GM19328 (cell line): ENCODE measurements at regions not wholly inside any gene's neighbourhood (a gene's known extent, or its start where the extent isn't known, plus 50 kb on each side); places are given as distances from the start of the nearest gene placed in this dataset.
"Not testable (repeated sequence)": the region's sequence is repeated elsewhere in the genome, so short reads cannot be mapped to it uniquely, and the experiment has no call there.

Experiments used
- ATAC-seq: cut with Tn5 transposase; IDR thresholded peaks from one replicate; pipeline ENCODE4 v1.9.1; 2021; ENCODE audit warnings: mild to moderate bottlenecking, moderate library complexity; ENCODE audit not compliant: unreplicated experiment

DNA sequence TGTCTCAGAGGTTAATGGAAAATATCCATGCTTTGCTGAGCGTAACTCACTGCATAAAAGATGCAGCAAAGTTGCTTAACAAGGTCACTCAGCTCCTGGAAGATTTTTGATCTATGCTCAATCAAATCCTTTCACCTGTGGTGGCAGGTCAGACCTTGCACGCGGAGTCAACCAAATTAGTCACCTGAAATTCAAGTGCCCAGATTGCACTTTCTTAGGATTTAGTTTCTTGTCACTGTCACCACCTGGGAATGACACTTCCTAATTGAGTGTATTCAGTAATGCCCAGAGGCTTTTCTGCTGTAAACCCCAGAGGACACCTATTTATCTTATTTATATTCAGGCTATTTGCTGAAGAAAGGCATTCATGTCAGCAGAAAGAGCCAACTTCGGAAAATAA lies 215.8 kb upstream of the SMIM31 start:
- no peak for ATAC-seq

DNA sequence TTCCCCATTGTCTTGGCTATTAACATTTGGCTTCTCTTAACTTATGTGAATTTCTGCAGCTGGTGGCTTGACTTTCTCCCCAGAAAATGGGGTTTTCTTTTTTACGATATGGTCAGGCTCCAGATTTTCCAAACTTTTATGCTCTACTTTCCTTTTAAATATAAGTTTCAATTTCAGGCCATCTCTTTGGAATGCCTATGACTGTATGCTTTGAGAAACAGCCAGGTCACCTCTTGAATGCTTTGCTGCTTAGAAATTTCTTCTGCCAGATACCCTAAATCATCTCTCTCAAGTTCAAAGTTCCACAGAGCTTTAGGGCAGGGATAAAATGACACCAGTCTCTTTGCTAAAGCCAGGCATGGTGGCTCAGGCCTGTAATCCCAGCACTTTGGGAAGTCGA lies 212.9 kb upstream of the SMIM31 start:
- ATAC-seq = no peak

DNA sequence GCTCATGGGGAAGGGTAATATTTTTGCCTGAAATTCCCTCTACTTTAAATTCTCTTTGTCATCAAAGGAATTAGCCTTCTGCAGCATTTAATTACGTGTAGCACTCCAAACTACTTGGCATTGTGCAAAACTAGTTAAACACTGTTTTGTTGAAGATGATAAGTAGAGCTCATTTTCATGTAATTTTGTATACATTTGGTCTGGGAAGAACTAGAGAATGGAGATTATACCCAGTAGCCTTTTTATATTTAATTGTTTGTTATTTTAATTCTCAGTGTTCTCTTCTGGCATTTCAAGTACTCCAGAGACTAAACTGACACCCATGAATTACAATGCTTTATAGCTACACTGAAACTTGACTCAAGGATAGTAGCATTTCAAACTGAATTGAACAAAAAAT lies 211.5 kb upstream of the SMIM31 start:
- ATAC-seq = no peak

DNA sequence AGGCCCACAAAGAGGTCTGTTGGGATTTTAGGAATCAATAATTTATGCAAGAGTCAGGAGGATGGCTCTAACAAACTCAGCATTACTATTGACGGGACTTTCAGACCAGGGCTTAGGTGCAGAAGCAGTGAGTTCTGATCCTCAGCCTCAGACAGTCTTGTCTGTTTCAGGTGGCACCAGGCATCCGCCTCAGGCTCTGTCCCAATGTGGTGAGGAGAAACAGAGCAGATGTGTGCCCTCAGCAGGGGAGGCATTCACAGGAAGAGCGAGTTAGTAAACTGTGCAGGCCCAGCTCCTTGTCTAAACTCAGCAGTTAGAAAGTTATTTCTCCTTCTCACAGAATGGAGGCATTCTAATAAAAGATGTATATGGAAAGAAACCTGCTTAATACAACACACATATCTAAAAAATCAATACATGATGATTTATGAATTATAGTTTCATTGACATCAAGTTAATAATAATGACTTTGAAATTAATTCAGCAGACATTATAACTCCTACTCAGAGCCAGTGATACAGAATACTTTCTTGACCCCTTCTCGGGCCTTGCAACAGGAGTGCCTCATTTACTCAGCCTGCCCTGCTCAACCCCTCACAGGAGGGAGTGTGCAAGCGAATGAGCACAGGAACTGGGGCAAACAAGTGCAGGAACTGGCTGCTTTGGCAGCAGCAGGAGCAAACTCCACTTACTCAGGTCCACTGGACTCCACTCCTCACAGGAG lies 202.8 kb upstream of the SMIM31 start:
- ATAC-seq = no peak

DNA sequence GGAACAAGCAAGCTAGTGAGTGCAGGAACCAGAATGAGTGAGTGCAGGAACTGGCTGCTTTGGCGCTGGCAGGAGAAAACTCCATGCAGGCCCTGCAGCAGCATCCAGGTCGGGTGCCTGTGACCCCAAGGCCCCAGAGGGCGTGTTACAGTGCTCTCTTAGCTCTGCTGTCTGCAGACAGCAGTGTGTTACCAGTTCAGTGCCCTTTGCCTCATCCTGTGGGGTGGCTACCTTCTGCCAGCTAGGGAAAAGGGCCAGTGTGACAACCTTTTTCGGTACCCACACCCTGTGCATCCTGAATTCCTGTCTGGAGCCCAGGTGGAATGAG lies 202.3 kb upstream of the SMIM31 start:
- ATAC-seq = no peak

DNA sequence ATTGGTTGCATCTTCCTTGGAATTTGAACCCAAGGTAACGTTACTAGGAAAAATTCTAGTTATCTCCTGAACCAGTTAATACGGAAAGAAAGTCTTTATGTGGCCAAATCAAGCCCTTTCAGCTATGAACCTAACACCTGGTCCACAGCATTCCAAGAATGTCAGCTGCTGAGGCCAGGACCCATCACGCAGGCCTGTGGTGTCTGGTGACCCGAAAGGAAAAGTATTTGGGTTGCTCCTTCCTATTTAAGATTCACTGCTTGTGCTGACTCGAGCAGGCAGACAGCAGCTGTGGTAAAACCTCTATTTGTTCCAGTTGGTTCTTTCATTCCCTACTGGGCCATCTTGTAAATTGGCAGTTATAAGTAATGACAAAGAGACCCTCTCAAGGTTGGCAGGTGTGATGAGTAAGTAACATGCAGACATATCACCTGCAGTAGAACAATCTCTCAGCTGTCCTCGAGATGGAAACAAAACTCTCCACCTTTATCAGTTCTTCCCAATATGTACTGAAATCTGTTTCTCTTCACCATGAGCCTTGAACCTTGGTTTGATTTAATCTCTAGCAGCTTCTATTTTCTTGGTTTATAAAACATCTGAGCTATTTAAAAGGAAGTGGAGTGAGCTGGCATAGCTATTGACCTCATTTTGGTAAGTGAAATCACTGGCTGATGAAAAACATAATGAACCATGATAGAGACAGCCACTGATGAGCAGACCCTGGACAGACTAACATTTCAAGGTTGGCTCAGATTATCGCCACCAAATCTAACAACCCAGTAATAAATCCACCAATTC lies 182.1 kb upstream of the SMIM31 start:
- ATAC-seq = no peak

DNA sequence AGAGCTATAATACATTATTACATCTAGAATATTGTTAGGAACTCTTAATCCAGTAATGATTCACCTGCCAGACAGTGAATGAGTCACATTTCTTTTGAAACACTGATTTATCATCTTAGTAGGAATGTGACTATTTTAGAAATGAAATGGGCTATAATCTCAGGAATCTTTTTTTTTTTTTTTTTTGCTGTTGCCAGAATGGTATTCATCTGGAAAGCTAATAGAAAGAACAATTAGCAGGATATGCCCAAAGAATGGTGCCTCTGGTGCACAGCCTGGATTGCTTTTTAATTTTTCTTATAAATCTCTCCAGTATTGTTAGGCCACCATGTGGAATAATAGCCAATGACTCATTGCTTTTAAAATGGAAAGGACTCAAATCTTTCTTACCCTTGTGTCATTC lies 181.1 kb upstream of the SMIM31 start:
- ATAC-seq = no peak

DNA sequence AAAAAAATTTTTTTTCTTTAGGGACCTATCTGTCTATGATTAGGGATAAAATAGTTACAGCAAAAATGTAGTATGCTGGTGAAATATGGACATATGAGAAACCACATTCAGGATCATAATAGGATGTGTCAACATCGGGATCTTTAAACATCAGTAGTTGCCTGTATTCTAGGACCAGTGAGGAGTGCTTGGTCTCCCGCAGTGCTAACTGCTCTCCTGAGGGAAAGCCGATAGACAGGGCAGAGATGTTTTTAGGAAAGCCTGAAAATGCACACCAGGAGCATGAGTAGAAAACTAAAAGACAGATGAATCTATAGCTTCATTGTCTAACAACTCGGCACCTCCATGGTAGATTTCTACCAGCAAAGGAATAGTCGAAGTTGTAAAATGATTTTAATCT lies 178.1 kb upstream of the SMIM31 start:
- ATAC-seq = no peak

DNA sequence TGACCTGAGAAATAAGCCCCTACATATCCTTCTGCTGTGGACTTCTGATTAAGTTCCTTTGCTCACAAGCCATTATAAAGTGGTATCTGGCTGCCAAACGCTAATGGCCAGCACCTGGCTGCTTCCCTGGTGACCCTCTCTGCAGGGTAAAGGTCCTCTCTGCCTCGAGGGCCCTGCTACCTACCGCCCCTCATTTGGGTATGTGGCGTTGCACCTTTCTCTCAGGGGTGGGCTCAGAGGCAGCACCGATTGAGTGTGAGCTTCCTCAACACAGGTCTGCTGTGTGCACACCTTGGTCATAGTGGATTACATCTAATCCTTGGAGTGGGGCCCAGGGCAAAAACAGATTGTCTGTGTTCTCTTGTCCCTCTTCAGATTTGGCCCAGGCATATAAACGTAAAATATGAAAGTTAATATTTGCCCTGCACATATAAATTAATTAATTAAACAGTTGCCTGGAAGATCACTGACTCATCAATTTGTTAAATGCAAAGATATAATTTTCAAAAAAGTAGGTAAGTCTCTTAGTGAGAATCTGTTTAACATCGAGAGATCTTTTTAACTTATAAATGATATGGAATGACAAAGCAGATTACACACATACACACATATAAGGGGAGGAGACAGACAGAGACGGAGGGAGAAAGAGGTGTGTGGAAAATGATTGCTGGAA lies 174.5 kb upstream of the SMIM31 start:
- ATAC-seq = no peak

DNA sequence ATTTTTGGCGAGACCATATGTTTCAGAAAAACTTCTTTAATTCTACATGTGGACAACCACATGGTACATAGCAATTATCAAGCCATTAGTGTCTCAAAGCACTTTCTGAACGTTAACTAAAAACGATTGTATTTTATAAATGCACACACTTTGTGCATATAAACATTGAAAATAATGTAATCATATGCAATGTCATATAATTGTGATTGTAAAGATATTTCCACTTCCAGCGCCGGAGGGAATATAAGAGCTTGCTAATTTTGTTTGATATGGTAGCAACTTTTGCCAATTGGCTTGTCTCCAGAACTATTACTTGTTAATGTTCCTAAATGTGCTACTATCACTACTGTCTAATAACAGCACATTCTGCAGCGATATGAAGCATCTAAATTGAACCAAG lies 162.3 kb upstream of the SMIM31 start:
- no peak for ATAC-seq

DNA sequence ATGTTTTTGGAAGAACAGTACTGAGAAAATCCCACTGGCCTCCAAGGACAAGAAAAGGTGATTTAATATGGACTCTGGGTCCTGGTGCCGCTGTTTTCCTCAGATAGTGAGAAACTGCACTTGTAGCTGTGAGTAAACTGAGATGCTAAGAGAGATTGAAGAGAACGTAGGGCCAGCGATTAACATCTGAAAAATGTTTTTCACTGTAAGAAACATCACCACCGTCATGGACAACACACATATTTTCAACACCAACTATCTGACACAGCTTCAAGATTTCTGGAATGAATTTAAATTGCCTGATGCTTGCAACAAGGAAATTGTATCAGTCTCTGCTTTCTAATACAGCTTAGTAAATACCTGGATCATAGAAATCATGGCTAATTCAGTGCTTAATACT lies 158.2 kb upstream of the SMIM31 start:
- ATAC-seq = no peak

DNA sequence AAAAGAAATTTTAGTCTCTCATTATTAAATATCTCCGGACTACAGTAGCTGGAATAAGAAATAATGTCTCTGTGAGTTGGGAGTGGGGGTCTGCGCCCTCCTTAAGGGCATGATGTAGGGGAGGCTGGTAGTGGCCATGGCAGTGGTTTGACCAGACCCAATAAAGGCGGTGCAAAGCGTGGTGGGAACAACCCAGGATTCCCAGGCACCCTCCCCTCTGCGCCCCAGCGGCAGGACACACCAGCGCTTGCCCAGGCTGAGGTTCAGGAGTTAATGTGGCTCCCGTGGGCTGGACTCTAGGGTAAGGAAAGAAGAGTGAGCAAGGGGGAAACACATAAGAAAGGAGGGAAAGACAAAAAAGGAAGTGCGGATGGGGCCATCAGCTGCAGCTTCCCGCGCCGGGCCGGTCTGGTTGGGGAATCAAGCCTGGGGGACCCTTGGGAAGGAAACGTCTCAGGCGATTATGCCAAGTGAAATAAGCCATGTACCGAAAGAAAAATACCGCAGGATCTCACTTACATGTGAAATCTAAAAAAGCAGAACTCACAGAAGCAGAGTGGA lies 157.5 kb upstream of the SMIM31 start:
- ATAC-seq = no peak

DNA sequence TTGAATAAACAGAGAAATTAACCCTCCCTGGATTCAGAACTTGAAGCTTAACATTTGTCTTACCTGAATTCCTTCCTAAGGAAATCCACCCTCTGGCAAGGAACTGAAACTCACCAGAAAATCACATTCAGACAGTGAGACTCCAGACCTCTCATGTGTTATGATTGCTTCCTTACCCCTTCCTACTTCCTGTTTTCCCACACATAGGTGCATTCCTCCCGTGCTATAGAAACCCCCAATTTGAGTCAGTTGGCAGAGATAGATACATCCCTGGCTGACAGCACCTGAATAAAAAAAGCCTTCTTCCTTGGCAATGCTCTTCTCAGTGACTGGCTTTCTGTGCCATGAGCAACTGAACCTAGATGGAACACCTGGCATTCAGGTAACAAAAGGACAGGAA lies 157.0 kb upstream of the SMIM31 start:
- no peak for ATAC-seq

DNA sequence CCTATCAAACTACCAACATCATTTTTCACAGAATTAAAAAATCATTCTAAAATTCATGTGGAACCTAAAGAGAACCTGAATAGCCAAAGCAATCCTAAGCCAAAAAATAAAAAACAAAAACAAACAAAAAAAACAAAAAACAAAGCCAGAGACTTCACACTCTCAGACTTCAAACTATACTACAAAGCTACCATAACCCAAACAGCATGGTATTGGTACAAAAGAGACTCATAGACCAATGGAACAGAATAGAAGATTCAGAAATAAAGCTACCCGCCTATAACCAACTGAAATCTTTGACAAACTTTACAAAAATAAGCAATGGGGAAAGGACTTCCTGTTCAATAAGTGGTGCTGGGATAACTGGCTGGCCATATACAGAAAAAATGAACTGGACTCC lies 152.3 kb upstream of the SMIM31 start:
- no peak for ATAC-seq

DNA sequence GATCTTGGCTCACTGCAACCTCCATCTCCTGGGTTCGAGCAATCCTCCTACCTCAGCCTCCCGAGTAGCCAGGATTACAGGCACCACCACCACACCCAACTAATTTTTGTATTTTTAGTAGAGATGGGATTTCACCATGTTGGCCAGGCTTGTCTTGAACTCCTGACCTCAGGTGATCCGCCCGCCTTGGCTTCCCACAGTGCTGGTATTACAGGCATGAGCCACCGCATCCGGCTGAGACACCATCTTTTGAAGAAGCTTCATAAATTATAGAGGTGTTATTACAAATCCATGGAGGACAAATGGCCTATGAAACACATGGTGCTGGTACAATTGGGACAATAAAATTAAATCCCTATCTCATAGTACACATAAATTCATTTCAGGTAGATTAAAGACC lies 148.1 kb upstream of the SMIM31 start:
- not testable (repeated sequence) for ATAC-seq

DNA sequence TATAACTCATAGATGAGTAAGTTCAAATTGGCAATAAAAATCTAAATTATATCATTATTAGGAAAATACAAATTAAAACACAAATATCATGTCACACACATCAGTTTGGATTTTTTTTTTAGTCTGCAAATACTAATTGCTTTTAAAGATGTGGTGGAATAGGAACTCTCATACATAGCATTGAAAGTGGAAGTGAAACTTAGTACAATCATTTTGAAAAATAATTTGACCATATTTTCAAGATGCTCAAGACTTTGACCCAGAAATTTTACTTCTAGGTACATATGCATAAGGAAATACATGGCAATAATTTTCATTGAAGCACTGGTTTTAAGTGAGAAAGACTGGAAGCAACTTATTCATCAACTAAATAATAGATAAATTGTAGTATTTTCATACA lies 147.5 kb upstream of the SMIM31 start:
- ATAC-seq = peak; percentile 86

DNA sequence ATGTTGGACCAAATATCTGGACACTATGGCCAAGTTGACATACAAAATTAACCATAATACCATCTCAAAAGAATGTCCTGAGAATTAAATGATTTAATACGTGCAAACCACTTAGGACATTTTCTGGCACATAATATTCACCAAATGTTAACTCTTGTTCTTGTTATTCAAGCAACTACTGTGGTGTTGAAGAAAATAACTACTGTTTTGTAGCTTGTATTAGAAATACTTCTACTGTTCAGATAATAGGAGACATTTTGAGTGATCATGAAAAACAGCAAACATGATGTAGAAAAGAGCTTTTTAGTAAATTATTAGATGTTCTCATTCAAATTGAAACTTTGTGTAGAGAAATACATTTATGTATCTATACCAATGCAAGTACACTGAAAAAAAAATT lies 140.7 kb upstream of the SMIM31 start:
- ATAC-seq = no peak

DNA sequence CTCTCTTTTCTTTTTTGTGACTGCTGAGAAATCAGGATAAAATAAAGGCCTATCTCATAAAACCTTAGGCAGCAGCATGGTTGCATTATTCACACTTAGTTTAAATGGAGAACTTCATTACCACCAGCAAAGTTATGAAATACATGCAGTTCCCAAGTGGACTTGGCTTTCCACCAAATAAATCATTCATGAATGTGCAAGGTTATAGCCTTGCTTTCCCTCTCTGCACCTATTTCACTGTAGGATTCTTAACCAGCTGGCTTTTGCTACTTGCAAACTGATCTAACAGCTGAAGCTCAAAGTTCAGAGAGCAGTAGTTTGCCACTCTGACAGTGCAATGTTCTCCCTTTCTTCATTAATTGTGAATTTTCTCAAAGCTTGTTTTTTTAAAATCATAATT lies 140.1 kb upstream of the SMIM31 start:
- no peak for ATAC-seq

DNA sequence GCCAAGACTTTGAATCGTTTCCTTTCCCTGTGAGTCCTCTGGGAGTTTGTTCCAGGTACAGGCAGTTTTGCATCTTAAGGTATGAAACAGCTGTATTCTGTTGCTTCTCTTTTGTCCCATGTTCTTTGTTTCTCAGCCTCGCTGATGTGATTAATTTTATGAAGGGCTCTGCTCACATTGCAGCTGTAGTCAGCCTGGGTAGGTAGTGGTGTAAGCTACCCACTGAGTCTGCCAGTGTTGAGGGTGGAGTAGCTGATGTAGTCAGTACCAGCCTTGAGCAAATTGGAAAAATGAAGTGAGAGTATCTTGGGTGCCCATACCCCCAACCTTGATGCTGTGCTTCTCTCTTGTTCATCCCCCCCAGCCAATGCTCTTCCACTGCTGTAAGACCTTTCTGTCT lies 139.6 kb upstream of the SMIM31 start:
- ATAC-seq = no peak

DNA sequence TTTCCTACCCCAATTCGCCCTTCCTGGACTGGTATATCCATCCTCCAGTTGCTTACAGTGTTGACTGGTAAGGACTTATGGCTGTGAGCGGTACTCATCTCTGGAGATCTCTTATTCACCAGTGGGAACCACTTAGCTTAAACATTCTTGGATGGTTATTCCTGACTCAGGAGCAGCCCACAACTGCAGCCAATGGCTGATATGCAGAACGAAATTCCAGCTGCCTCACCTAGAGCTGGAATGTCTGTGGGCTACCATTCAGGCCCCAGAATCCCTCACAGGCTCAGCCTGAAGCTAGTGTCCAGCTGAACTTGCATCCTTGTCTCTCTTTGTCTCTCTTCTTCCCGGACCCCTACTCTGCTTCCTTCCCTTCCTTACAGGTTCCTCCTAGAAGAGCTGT lies 138.9 kb upstream of the SMIM31 start:
- no peak for ATAC-seq

DNA sequence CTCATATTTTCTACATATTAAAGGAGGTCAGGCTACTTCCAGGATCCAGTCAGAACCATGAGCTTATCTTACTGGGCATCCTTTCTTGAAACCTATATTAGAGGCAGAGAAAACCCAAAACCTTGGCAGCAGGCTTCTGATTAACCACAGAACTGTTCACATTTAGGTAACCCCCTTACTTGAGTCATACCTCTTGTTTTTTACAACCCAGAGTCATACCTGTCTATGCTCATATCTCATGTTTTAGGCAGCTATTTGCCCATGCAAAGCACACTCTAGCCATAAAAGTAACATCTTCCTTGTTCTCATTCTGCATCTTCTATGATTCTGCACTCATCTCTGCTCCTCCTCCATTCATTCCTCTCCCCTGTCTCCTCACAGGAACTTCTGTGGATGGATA lies 138.0 kb upstream of the SMIM31 start:
- ATAC-seq = no peak

DNA sequence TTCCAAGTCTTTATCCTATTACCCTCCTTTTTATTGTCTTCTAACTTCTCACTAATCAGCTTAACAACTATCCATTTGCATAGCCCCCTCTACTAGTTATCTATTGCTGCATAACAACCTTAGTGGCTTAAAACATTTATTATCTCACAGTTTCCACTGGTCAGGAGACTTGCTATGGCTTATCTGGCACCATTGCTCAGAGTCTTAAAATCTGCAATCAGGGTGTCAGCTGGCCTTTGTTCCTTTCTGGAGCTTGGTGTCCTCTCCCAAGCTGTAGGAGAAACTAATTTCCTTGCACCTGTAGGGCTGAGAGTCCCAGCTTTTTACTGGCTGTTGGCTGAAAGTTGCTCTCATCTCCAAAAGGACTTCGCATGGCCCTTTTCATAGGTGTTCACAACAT lies 137.0 kb upstream of the SMIM31 start:
- no peak for ATAC-seq
